Esophagus muscularis mucosa (tissue), 3 donors: ENCODE measurements at regions not wholly inside any gene's neighbourhood (a gene's known extent, or its start where the extent isn't known, plus 50 kb on each side); places are given as distances from the start of the nearest gene placed in this dataset.

ENCODE experiments used
- CTCF ChIP-seq, 3 experiments: fragments of 200-600 bp in 2 of 3; fragments of 450-650 bp in 1 of 3; sonication (generic) in 2 of 3; IDR thresholded peaks; one replicate each; pipeline ENCODE4 v1.5.1; 2017 to 2019; ENCODE audit warnings: antibody characterized with exemption in 3 of 3, mild to moderate bottlenecking in 2 of 3, moderate library complexity in 1 of 3
- POLR2A ChIP-seq: fragments of 450-650 bp; IDR thresholded peaks from one replicate; pipeline ENCODE4 v1.6.1; 2017; ENCODE audit warnings: antibody characterized with exemption, moderate library complexity, mild to moderate bottlenecking, low read depth
- POLR2AphosphoS5 ChIP-seq, 2 donors: sonication (generic); formaldehyde crosslinking; IDR thresholded peaks; one replicate each; pipeline ENCODE4 v1.6.1; 2017; ENCODE audit warnings: antibody characterized with exemption in 2 of 2

GRCh38 chr2:185980944-185981343 is 242.3 kb downstream of the FSIP2 start:
- TF ChIP-seq CTCF (IDR thresholded peaks at IDR 0.05): no peak
- no peak for TF ChIP-seq POLR2AphosphoS5 (IDR thresholded peaks at IDR 0.05)
- TF ChIP-seq POLR2A: no peak
